Stimulated activated CD8-positive, alpha-beta memory T cell treated with anti-CD3 and anti-CD28 coated beads, Interleukin-12 subunit alpha, Interleukin-12 subunit beta, amount 100 ng/mL, for 1 hour (primary cell): ENCODE measurements at regions not wholly inside any gene's neighbourhood (a gene's known extent, or its start where the extent isn't known, plus 50 kb on each side); places are given as distances from the start of the nearest gene placed in this dataset.
"Not testable (repeated sequence)": the region's sequence is repeated elsewhere in the genome, so short reads cannot be mapped to it uniquely, and the experiment has no call there.

ENCODE experiments used
- DNase-seq: peaks from one replicate; pipeline ENCODE4 v3.0.0-alpha.2; 2020; ENCODE audit warnings: low read depth

GRCh38 chr1:164006186-164006585 lies 552.8 kb upstream of the PBX1 start:
- not testable (repeated sequence) for DNase-seq

- no peak for DNase-seq
Observed at GRCh38 chr1:164006621-164007020, 552.4 kb upstream of the PBX1 start.

- DNase-seq, result no peak
Observed at GRCh38 chr1:164017239-164017638, 541.7 kb upstream of the PBX1 start.

- no peak for DNase-seq
Observed at GRCh38 chr1:164020391-164020790, 538.6 kb upstream of the PBX1 start.

GRCh38 chr1:164021813-164022212 lies 537.2 kb upstream of the PBX1 start:
- no peak for DNase-seq

GRCh38 chr1:164033782-164034181 lies 525.2 kb upstream of the PBX1 start:
- no peak for DNase-seq

GRCh38 chr1:164040754-164041153 lies 518.2 kb upstream of the PBX1 start:
- no peak for DNase-seq

- no peak for DNase-seq
Observed at GRCh38 chr1:164051782-164052181, 507.2 kb upstream of the PBX1 start.

- no peak for DNase-seq
Observed at GRCh38 chr1:164054331-164054730, 504.7 kb upstream of the PBX1 start.

GRCh38 chr1:164058198-164058597 lies 500.8 kb upstream of the PBX1 start:
- DNase-seq, result no peak

GRCh38 chr1:164061528-164061927 lies 497.5 kb upstream of the PBX1 start:
- no peak for DNase-seq

GRCh38 chr1:164064501-164064900 lies 494.5 kb upstream of the PBX1 start:
- DNase-seq, result no peak

GRCh38 chr1:164071288-164071687 lies 487.7 kb upstream of the PBX1 start:
- DNase-seq, result no peak

GRCh38 chr1:164086832-164087231 lies 472.2 kb upstream of the PBX1 start:
- no peak for DNase-seq

- no peak for DNase-seq
Observed at GRCh38 chr1:164087906-164088453, 471.0 kb upstream of the PBX1 start.

GRCh38 chr1:164092603-164093353 lies 466.2 kb upstream of the PBX1 start:
- no peak for DNase-seq

- DNase-seq, result no peak
Observed at GRCh38 chr1:164093543-164093942, 465.4 kb upstream of the PBX1 start.

- DNase-seq, result no peak
Observed at GRCh38 chr1:164101802-164102201, 457.2 kb upstream of the PBX1 start.

- no peak for DNase-seq
Observed at GRCh38 chr1:164131949-164132348, 427.0 kb upstream of the PBX1 start.

- no peak for DNase-seq
Observed at GRCh38 chr1:164137273-164137925, 421.6 kb upstream of the PBX1 start.

- no peak for DNase-seq
Observed at GRCh38 chr1:164141797-164142196, 417.2 kb upstream of the PBX1 start.

- no peak for DNase-seq
Observed at GRCh38 chr1:164154622-164155021, 404.4 kb upstream of the PBX1 start.

- DNase-seq, result no peak
Observed at GRCh38 chr1:164155347-164155746, 403.6 kb upstream of the PBX1 start.
